Heart left ventricle (tissue), 13 donors: ENCODE measurements at regions not wholly inside any gene's neighbourhood (a gene's known extent, or its start where the extent isn't known, plus 50 kb on each side); places are given as distances from the start of the nearest gene placed in this dataset.

Experiments
- CTCF ChIP-seq, 12 donors: fragments of 200-600 bp; sonication (generic) in 4 of 12; IDR thresholded peaks; one replicate each; pipeline versions ENCODE4 v1.5.0 to v1.8.0; 2018 to 2022; ENCODE audit warnings: antibody characterized with exemption in 12 of 12, mild to moderate bottlenecking in 5 of 12
- POLR2A ChIP-seq, 2 donors: fragments of 450-650 bp; IDR thresholded peaks; one replicate each; pipeline ENCODE4 v1.6.1; 2017; ENCODE audit warnings: antibody characterized with exemption in 2 of 2, mild to moderate bottlenecking in 2 of 2, moderate library complexity in 2 of 2
- donor health status: ischemic (EF 13 %, LVEDD 7.1; RV severe dilation, severe dysfunction).
- donor health status: DM: no; HTN: yes; CAD: no.
- donor health status: DM: no; HTN: no; CAD: no.
- donor health status: ischemic (EF 25% LVEDD 6.9; RV normal size, moderate dysfunction).
- donor health status: ischemic (EF 25% LVEDD 5.7; RV mildly dilated, moderate dysfunction).
- donor health status: ischemic (EF 35%, LVEDD 5.7; RV mildly dilated, moderate dysfunction).
- donor health status: nonischemic (EF 11% LVEDD 7.7; RV severe dilation, severe dysfunction).
- donor health status: DM: yes; HTN: yes; CAD: no.
- donor health status: PGD.
- donor health status: ischemic (EF 29% LVEDD 5.4; RV normal size, mild dysfunction).
- donor health status: nonischemic (EF 23%, LVEDD 6.1; RV moderate dilation, normal function).

GRCh38 chr10:10716972-10717371 is 300.7 kb upstream of the CELF2 start:
- TF ChIP-seq POLR2A (IDR thresholded peaks at IDR 0.05) (no peak), CTCF (IDR thresholded peaks at IDR 0.05) (no peak)
